GM12873 (cell line): ENCODE measurements at regions not wholly inside any gene's neighbourhood (a gene's known extent, or its start where the extent isn't known, plus 50 kb on each side); places are given as distances from the start of the nearest gene placed in this dataset.

ENCODE experiments used
- TF ChIP-seq, protein P1 (sequence below): IDR thresholded peaks from 2 replicates; pipeline ENCODE4 v1.5.1; 2012; ENCODE audit warnings: low read depth, mild to moderate bottlenecking, moderate library complexity, low read length, control low read depth; ENCODE audit not compliant: insufficient read depth; ENCODE audit errors: missing control alignments

GRCh38 chr2:8345200-8345599 is 336.7 kb upstream of the ID2 start:
- TF ChIP-seq, protein P1, sequence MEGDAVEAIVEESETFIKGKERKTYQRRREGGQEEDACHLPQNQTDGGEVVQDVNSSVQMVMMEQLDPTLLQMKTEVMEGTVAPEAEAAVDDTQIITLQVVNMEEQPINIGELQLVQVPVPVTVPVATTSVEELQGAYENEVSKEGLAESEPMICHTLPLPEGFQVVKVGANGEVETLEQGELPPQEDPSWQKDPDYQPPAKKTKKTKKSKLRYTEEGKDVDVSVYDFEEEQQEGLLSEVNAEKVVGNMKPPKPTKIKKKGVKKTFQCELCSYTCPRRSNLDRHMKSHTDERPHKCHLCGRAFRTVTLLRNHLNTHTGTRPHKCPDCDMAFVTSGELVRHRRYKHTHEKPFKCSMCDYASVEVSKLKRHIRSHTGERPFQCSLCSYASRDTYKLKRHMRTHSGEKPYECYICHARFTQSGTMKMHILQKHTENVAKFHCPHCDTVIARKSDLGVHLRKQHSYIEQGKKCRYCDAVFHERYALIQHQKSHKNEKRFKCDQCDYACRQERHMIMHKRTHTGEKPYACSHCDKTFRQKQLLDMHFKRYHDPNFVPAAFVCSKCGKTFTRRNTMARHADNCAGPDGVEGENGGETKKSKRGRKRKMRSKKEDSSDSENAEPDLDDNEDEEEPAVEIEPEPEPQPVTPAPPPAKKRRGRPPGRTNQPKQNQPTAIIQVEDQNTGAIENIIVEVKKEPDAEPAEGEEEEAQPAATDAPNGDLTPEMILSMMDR: no peak

GRCh38 chr2:8346208-8346607 is 335.6 kb upstream of the ID2 start:
- TF ChIP-seq, protein P1: no peak

- TF ChIP-seq, protein P1: no peak
Measured at GRCh38 chr2:8346706-8347430, 335.0 kb upstream of the ID2 start.

DNA sequence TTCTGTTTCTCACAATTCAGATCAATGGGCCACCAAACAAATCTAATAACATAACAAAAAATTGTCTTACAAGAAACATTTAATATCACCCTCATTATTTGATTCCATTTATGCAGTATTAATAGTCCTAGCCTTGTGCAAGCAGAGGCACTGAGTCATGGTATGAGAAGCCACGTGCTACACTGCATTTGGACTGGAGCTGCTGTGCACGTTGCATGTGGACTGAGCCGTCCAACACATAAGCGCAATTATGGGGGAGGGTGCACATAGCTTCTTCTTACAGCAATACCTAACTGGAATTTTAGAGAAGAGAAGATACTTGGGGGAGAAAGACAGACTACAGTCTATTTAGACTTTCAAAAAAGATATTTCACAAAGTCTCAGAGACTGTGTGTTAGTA is 329.6 kb upstream of the ID2 start:
- TF ChIP-seq, protein P1: no peak

DNA sequence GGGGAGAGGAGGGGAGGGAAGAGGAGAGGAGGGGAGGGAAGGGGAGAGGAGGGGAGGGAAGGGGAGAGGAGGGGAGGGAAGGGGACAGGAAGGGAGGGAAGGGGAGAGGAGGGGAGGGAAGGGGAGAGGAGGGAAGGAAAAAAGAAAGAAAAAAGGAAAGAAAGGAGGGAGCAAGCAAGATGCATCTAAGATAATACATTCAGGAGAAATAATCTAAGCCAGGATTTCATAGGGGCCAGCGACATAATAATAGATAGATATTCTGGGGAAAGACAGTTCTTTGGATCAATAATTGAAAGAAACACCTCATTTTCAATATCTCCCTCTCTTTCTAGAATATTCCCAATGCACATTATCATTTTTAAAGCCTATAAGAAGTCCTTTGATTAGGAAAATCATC is 328.9 kb upstream of the ID2 start:
- TF ChIP-seq, protein P1: no peak

- TF ChIP-seq, protein P1: no peak
Measured at GRCh38 chr2:8355102-8355859, 326.6 kb upstream of the ID2 start.

GRCh38 chr2:8357738-8358518 is 323.9 kb upstream of the ID2 start:
- TF ChIP-seq, protein P1: no peak
